Naive thymus-derived CD4-positive, alpha-beta T cell (primary cell): ENCODE measurements at regions not wholly inside any gene's neighbourhood (a gene's known extent, or its start where the extent isn't known, plus 50 kb on each side); places are given as distances from the start of the nearest gene placed in this dataset.

Experiments used
- ATAC-seq: fragments of 150-1000 bp; cut with Tn5 transposase; 2 replicates; pipeline ENCODE4 v1.10.0; 2021; ENCODE audit warnings: mild to moderate bottlenecking, moderate library complexity
- CTCF ChIA-PET: fragments of 350-600 bp; sonication (Branson Sonifier 250); formaldehyde crosslinking; loops from one replicate; lab custom pipeline; 2021; ENCODE audit warnings: antibody characterized with exemption; lab: Charles Lee
- POLR2A ChIA-PET: fragments of 350-600 bp; sonication (Branson Sonifier 250); formaldehyde crosslinking; loops from one replicate; lab custom pipeline; 2021; ENCODE audit warnings: antibody characterized with exemption, inconsistent platforms; lab: Charles Lee
- DNase-seq, 9 donors: peaks; one replicate each; pipeline versions ENCODE4 v3.0.0 to v3.0.0-alpha.2; 2020 to 2022; ENCODE audit warnings: mixed read lengths in 1 of 9
- H3K27ac ChIP-seq: one replicate; pipeline ENCODE4 v1.7.0; 2013; ENCODE audit warnings: mild to moderate bottlenecking, low read depth, low read length, moderate library complexity
- H3K27me3 ChIP-seq, 2 donors: one replicate each; pipeline ENCODE4 v1.7.0; 2013; ENCODE audit warnings: low read length in 2 of 2, mild to moderate bottlenecking in 2 of 2, moderate library complexity in 2 of 2; ENCODE audit not compliant: control insufficient read depth in 2 of 2, insufficient read depth in 2 of 2
- H3K36me3 ChIP-seq, 3 experiments: 1 replicate in 2 of 3; 2 replicates in 1 of 3; pipeline ENCODE4 v1.7.0; 2013; ENCODE audit warnings: low read length in 3 of 3, mild to moderate bottlenecking in 3 of 3, moderate library complexity in 1 of 3; ENCODE audit not compliant: insufficient read depth in 3 of 3, control insufficient read depth in 2 of 3
- H3K4me1 ChIP-seq, 2 donors: one replicate each; pipeline ENCODE4 v1.7.0; 2013; ENCODE audit warnings: low read length in 2 of 2, mild to moderate bottlenecking in 2 of 2, moderate library complexity in 1 of 2; ENCODE audit not compliant: control insufficient read depth in 2 of 2, insufficient read depth in 2 of 2
- H3K4me3 ChIP-seq: 2 replicates; pipeline ENCODE4 v1.7.0; 2013; ENCODE audit warnings: mild to moderate bottlenecking, low read length
- H3K9me3 ChIP-seq, 3 experiments: 1 replicate in 2 of 3; 2 replicates in 1 of 3; pipeline ENCODE4 v1.7.0; 2013; ENCODE audit warnings: low read length in 3 of 3; ENCODE audit not compliant: control insufficient read depth in 2 of 3
- H3K27ac Mint-ChIP-seq, 9 donors: one replicate each; pipeline ENCODE4 v1.8.0; 2020 to 2022; ENCODE audit warnings: mixed read lengths in 9 of 9, mild to moderate bottlenecking in 8 of 9, moderate library complexity in 5 of 9, inconsistent platforms in 2 of 9
- H3K27me3 Mint-ChIP-seq, 5 donors: one replicate each; pipeline ENCODE4 v1.8.0; 2021 to 2022; ENCODE audit warnings: mixed read lengths in 5 of 5, mild to moderate bottlenecking in 1 of 5
- H3K36me3 Mint-ChIP-seq, 5 donors: one replicate each; pipeline ENCODE4 v1.8.0; 2020 to 2022; ENCODE audit warnings: mixed read lengths in 5 of 5, mild to moderate bottlenecking in 3 of 5, inconsistent platforms in 1 of 5
- H3K4me1 Mint-ChIP-seq, 7 donors: one replicate each; pipeline ENCODE4 v1.8.0; 2020 to 2022; ENCODE audit warnings: mixed read lengths in 7 of 7, mild to moderate bottlenecking in 3 of 7, inconsistent platforms in 1 of 7
- H3K4me3 Mint-ChIP-seq, 10 donors: one replicate each; pipeline ENCODE4 v1.8.0; 2020 to 2022; ENCODE audit warnings: mild to moderate bottlenecking in 10 of 10, mixed read lengths in 10 of 10, moderate library complexity in 6 of 10, inconsistent platforms in 2 of 10
- H3K9me3 Mint-ChIP-seq, 11 donors: one replicate each; pipeline ENCODE4 v1.8.0; 2020 to 2022; ENCODE audit warnings: mixed read lengths in 11 of 11, mild to moderate bottlenecking in 4 of 11, inconsistent platforms in 1 of 11, moderate library complexity in 1 of 11
- intact Hi-C, 2 donors: fragments of 100-400 bp; cut with micrococcal nuclease; formaldehyde crosslinking; loops; one replicate each; pipeline ENCODE4 v1.15.1; 2023

GRCh38 chr2:162914161-162914560 lies 75.6 kb upstream of the KCNH7 start:
- DNase-seq, result no peak
- Mint-ChIP-seq H3K36me3 (no peaks in the 10 kb centered on the region), H3K9me3 (peaks cover 0 to 12% (median 4%) of the 10 kb centered on the region in 11 donors), H3K27ac (no peak overlapping the region), H3K4me1 (peaks cover 0 to 1% (median 0%) of the 10 kb centered on the region in 7 donors), H3K4me3 (no peak overlapping the region), H3K27me3 (peaks cover 0 to 6% (median 0%) of the 10 kb centered on the region in 5 donors)
- ChIA-PET POLR2A (no interaction called here), CTCF (no interaction called here)
- intact Hi-C loops, result no loop called here
- H3K4me3 ChIP-seq, result no peak overlapping the region
- H3K4me1 ChIP-seq, result no peaks in the 10 kb centered on the region
- no peak for ATAC-seq
- no peaks in the 10 kb centered on the region for H3K27me3 ChIP-seq
- H3K27ac ChIP-seq, result no peak overlapping the region
- no peaks in the 10 kb centered on the region for H3K9me3 ChIP-seq
- H3K36me3 ChIP-seq, result no peaks in the 10 kb centered on the region

- no peak for DNase-seq
- Histone ChIP-seq H3K9me3 (no peaks in the 10 kb centered on the region), H3K27me3 (no peaks in the 10 kb centered on the region), H3K4me3 (no peak overlapping the region), H3K27ac (no peak overlapping the region), H3K36me3 (no peaks in the 10 kb centered on the region), H3K4me1 (no peaks in the 10 kb centered on the region)
- Mint-ChIP-seq H3K4me1 (peaks cover 0 to 1% (median 0%) of the 10 kb centered on the region in 7 donors), H3K27ac (no peak overlapping the region), H3K27me3 (peaks cover 0 to 6% (median 0%) of the 10 kb centered on the region in 5 donors), H3K4me3 (no peak overlapping the region), H3K36me3 (no peaks in the 10 kb centered on the region), H3K9me3 (peaks cover 0 to 12% (median 4%) of the 10 kb centered on the region in 11 donors)
- intact Hi-C loops, result no loop called here
- POLR2A ChIA-PET, result no interaction called here
- CTCF ChIA-PET, result no interaction called here
- no peak for ATAC-seq
Measured at GRCh38 chr2:162912787-162913186, 74.2 kb upstream of the KCNH7 start.

GRCh38 chr2:162908567-162908966 lies 70.0 kb upstream of the KCNH7 start:
- ATAC-seq (no peak), DNase-seq (no peak)
- H3K36me3 ChIP-seq, result no peaks in the 10 kb centered on the region
- no peaks in the 10 kb centered on the region for H3K4me1 ChIP-seq
- Mint-ChIP-seq H3K4me3 (no peak overlapping the region), H3K36me3 (no peaks in the 10 kb centered on the region), H3K27me3 (peaks cover 0 to 6% (median 0%) of the 10 kb centered on the region in 5 donors), H3K27ac (no peak overlapping the region), H3K9me3 (peaks cover 0 to 13% (median 0%) of the 10 kb centered on the region in 11 donors), H3K4me1 (no peaks in the 10 kb centered on the region)
- ChIA-PET POLR2A (no interaction called here), CTCF (no interaction called here)
- no peak overlapping the region for H3K4me3 ChIP-seq
- no peaks in the 10 kb centered on the region for H3K27me3 ChIP-seq
- H3K9me3 ChIP-seq, result no peaks in the 10 kb centered on the region
- H3K27ac ChIP-seq, result no peak overlapping the region
- intact Hi-C loops, result no loop called here

- Histone ChIP-seq H3K4me3 (no peak overlapping the region), H3K36me3 (no peaks in the 10 kb centered on the region), H3K27ac (no peak overlapping the region), H3K4me1 (no peaks in the 10 kb centered on the region), H3K9me3 (no peaks in the 10 kb centered on the region), H3K27me3 (no peaks in the 10 kb centered on the region)
- H3K9me3 Mint-ChIP-seq, result peaks cover 0 to 5% (median 0%) of the 10 kb centered on the region in 11 donors
- H3K27ac Mint-ChIP-seq, result no peak overlapping the region
- peaks cover 0 to 2% (median 0%) of the 10 kb centered on the region in 7 donors for H3K4me1 Mint-ChIP-seq
- H3K4me3 Mint-ChIP-seq, result no peak overlapping the region
- intact Hi-C loops, result loop anchor here in 1 of 2 donors (2.0 kb wide), 1 partner anchor 242 kb away; no protein-coding TSS in a partner anchor
- ChIA-PET POLR2A (no interaction called here), CTCF (no interaction called here)
- no peaks in the 10 kb centered on the region for H3K27me3 Mint-ChIP-seq
- ATAC-seq, result no peak
- H3K36me3 Mint-ChIP-seq, result no peaks in the 10 kb centered on the region
- DNase-seq, result no peak
Measured at GRCh38 chr2:162890690-162891311, 52.2 kb upstream of the KCNH7 start.

- H3K27ac ChIP-seq, result no peak overlapping the region
- no peaks in the 10 kb centered on the region for H3K9me3 ChIP-seq
- no peak overlapping the region for H3K4me3 ChIP-seq
- no peaks in the 10 kb centered on the region for H3K36me3 ChIP-seq
- intact Hi-C loops, result no loop called here
- Mint-ChIP-seq H3K36me3 (no peaks in the 10 kb centered on the region), H3K27me3 (no peaks in the 10 kb centered on the region), H3K4me3 (no peak overlapping the region), H3K4me1 (peaks cover 0 to 2% (median 0%) of the 10 kb centered on the region in 7 donors), H3K9me3 (peaks cover 0 to 2% (median 0%) of the 10 kb centered on the region in 11 donors), H3K27ac (no peak overlapping the region)
- CTCF ChIA-PET, result no interaction called here
- POLR2A ChIA-PET, result no interaction called here
- no peaks in the 10 kb centered on the region for H3K4me1 ChIP-seq
- DNase-seq (no peak), ATAC-seq (no peak)
- no peaks in the 10 kb centered on the region for H3K27me3 ChIP-seq
Measured at GRCh38 chr2:162888652-162889051, 50.1 kb upstream of the KCNH7 start.
